GM23338 (cell line): ENCODE measurements at regions not wholly inside any gene's neighbourhood (a gene's known extent, or its start where the extent isn't known, plus 50 kb on each side); places are given as distances from the start of the nearest gene placed in this dataset.

Experiments
- ATAC-seq: fragments of 200-7000 bp; cut with Tn5 transposase; 3 replicates; pipeline ENCODE4 v1.9.1; 2020
- DNase-seq: peaks from one replicate; pipeline ENCODE4 v3.0.0-alpha.2; 2015; ENCODE audit warnings: low spot score
- H2AFZ ChIP-seq: fragments of 200-600 bp; sonication (generic); 2 replicates; pipeline ENCODE4 v1.8.0; 2016; ENCODE audit warnings: antibody characterized with exemption, mild to moderate bottlenecking, moderate library complexity
- H3F3A ChIP-seq: fragments of 200-600 bp; sonication (generic); replicated peaks from 2 replicates; pipeline ENCODE4 v1.8.0; 2017; ENCODE audit warnings: antibody characterized with exemption, mixed run types, low read depth
- H3K27ac ChIP-seq: fragments of 200-600 bp; sonication (generic); 2 replicates; pipeline ENCODE4 v1.6.1; 2016; ENCODE audit warnings: low read depth
- H3K27me3 ChIP-seq: fragments of 200-600 bp; sonication (generic); 2 replicates; pipeline ENCODE4 v1.8.0; 2016; ENCODE audit warnings: mild to moderate bottlenecking, mixed run types, moderate library complexity; ENCODE audit not compliant: insufficient read depth
- H3K36me3 ChIP-seq: fragments of 200-600 bp; sonication (generic); 2 replicates; pipeline ENCODE4 v1.8.0; 2016; ENCODE audit warnings: mild to moderate bottlenecking; ENCODE audit not compliant: insufficient read depth
- H3K4me1 ChIP-seq: fragments of 200-600 bp; sonication (generic); 2 replicates; pipeline ENCODE4 v1.8.0; 2016; ENCODE audit warnings: mild to moderate bottlenecking, moderate library complexity; ENCODE audit not compliant: insufficient read depth
- H3K4me2 ChIP-seq: fragments of 200-600 bp; sonication (generic); 2 replicates; pipeline ENCODE4 v1.7.1; 2017; ENCODE audit warnings: mixed run types
- H3K4me3 ChIP-seq: fragments of 200-600 bp; sonication (generic); 2 replicates; pipeline ENCODE4 v1.6.1; 2016; ENCODE audit warnings: mixed run types
- H3K79me2 ChIP-seq: fragments of 200-600 bp; sonication (generic); replicated peaks from 2 replicates; pipeline ENCODE4 v1.8.0; 2017; ENCODE audit warnings: mild to moderate bottlenecking; ENCODE audit not compliant: insufficient read depth
- H3K9me2 ChIP-seq: fragments of 200-600 bp; sonication (generic); 2 replicates; pipeline ENCODE4 v1.8.0; 2017; ENCODE audit not compliant: insufficient read depth
- H4K20me1 ChIP-seq: fragments of 200-600 bp; sonication (generic); replicated peaks from 2 replicates; pipeline ENCODE4 v1.8.0; 2017; ENCODE audit warnings: mild to moderate bottlenecking; ENCODE audit not compliant: insufficient read depth
- H3K27ac Mint-ChIP-seq: 2 replicates; pipeline ENCODE4 v1.8.0; 2020; ENCODE audit warnings: inconsistent platforms, mild to moderate bottlenecking, moderate library complexity, mixed read lengths
- H3K27me3 Mint-ChIP-seq: 3 replicates; pipeline ENCODE4 v1.8.0; 2022; ENCODE audit warnings: low read depth, mild to moderate bottlenecking, moderate library complexity, mixed read lengths, inconsistent platforms; ENCODE audit not compliant: insufficient read depth, poor library complexity
- H3K36me3 Mint-ChIP-seq: 3 replicates; pipeline ENCODE4 v1.8.0; 2021; ENCODE audit warnings: low read depth, mild to moderate bottlenecking, inconsistent platforms, moderate library complexity, mixed read lengths
- H3K4me1 Mint-ChIP-seq: 3 replicates; pipeline ENCODE4 v1.8.0; 2020; ENCODE audit warnings: mild to moderate bottlenecking, inconsistent platforms, mixed read lengths
- H3K4me3 Mint-ChIP-seq: 3 replicates; pipeline ENCODE4 v1.8.0; 2021; ENCODE audit warnings: moderate library complexity, mild to moderate bottlenecking, inconsistent platforms, mixed read lengths
- H3K9me3 Mint-ChIP-seq: 3 replicates; pipeline ENCODE4 v1.8.0; 2020; ENCODE audit warnings: moderate library complexity, mild to moderate bottlenecking, inconsistent platforms, mixed read lengths
- CREB1 ChIP-seq: fragments of 250-450 bp; sonication (Bioruptor Pico); IDR thresholded peaks from 2 replicates; pipeline ENCODE4 v1.5.0; 2020; ENCODE audit warnings: low read depth, mild to moderate bottlenecking, moderate library complexity
- ETS1 ChIP-seq: IDR thresholded peaks from 2 replicates; pipeline ENCODE4 v1.6.1; 2016; ENCODE audit warnings: antibody characterized with exemption
- EZH2 ChIP-seq: fragments of 200-600 bp; sonication (generic); IDR thresholded peaks from one replicate; pipeline ENCODE4 v1.8.0; 2017; ENCODE audit warnings: antibody characterized with exemption, mild to moderate bottlenecking, low read depth; ENCODE audit not compliant: unreplicated experiment
- EZH2phosphoT487 ChIP-seq: fragments of 200-600 bp; sonication (generic); IDR thresholded peaks from one replicate; pipeline ENCODE4 v1.8.1; 2018; ENCODE audit warnings: antibody characterized with exemption; ENCODE audit not compliant: unreplicated experiment
- JUNB ChIP-seq: IDR thresholded peaks from one replicate; pipeline ENCODE4 v1.6.1; 2016; ENCODE audit warnings: antibody characterized with exemption; ENCODE audit not compliant: unreplicated experiment
- POLR2AphosphoS5 ChIP-seq: IDR thresholded peaks from 2 replicates; pipeline ENCODE4 v1.6.1; 2016; ENCODE audit warnings: antibody characterized with exemption, low read depth
- REST ChIP-seq: IDR thresholded peaks from one replicate; pipeline ENCODE4 v1.6.1; 2018; ENCODE audit warnings: antibody characterized with exemption; ENCODE audit not compliant: unreplicated experiment
- STAT1 ChIP-seq: IDR thresholded peaks from one replicate; pipeline ENCODE4 v1.6.1; 2016; ENCODE audit warnings: antibody characterized with exemption; ENCODE audit not compliant: unreplicated experiment
- ZNF114 ChIP-seq: fragments of 250-450 bp; sonication (Bioruptor Pico); IDR thresholded peaks from 2 replicates; pipeline ENCODE4 v1.5.0; 2020; ENCODE audit warnings: mild to moderate bottlenecking, moderate library complexity
- ZNF462 ChIP-seq: fragments of 250-450 bp; sonication (Bioruptor Pico); IDR thresholded peaks from 2 replicates; pipeline ENCODE4 v1.5.0; 2020; ENCODE audit warnings: mild to moderate bottlenecking, moderate library complexity

- no peak for TF ChIP-seq STAT1
- no peak for TF ChIP-seq CREB1 (CRISPR knock-in tag)
- TF ChIP-seq ETS1: no peak
- TF ChIP-seq REST: no peak
- no peak for TF ChIP-seq POLR2AphosphoS5
These were observed 796.4 kb downstream of the MED13L start (continued) for GRCh38 chr12:115481141-115481540.

- Histone ChIP-seq H3F3A (no peaks in the 10 kb centered on the region), H3K27ac (no peak overlapping the region), H3K36me3 (peaks cover 5% of the 10 kb centered on the region; the same call in 1 of the 2 replicates), H2AFZ (no peak overlapping the region), H3K79me2 (no peaks in the 10 kb centered on the region), H3K4me2 (no peak overlapping the region), H3K9me2 (no peaks in the 10 kb centered on the region), H3K27me3 (no peaks in the 10 kb centered on the region), H3K4me3 (no peak overlapping the region), H4K20me1 (no peaks in the 10 kb centered on the region), H3K4me1 (no peaks in the 10 kb centered on the region)
- ATAC-seq (no peak), DNase-seq (no peak)
- no peak overlapping the region for H3K4me3 Mint-ChIP-seq
- peaks cover 5% of the 10 kb centered on the region for H3K9me3 Mint-ChIP-seq
- H3K4me1 Mint-ChIP-seq: no peaks in the 10 kb centered on the region
- H3K27ac Mint-ChIP-seq: no peak overlapping the region
- no peaks in the 10 kb centered on the region for H3K36me3 Mint-ChIP-seq
- peaks cover 3% of the 10 kb centered on the region for H3K27me3 Mint-ChIP-seq
- TF ChIP-seq STAT1: no peak
- no peak for TF ChIP-seq ZNF114 (CRISPR knock-in tag)
- no peak for TF ChIP-seq EZH2
- no peak for TF ChIP-seq EZH2phosphoT487
- no peak for TF ChIP-seq ZNF462 (CRISPR knock-in tag)
- TF ChIP-seq JUNB: no peak
- TF ChIP-seq POLR2AphosphoS5: no peak
- no peak for TF ChIP-seq ETS1
These were observed 794.5 kb upstream of the TBX3 start for GRCh38 chr12:115478505-115478904.
